DND-41 (cell line): ENCODE measurements at regions not wholly inside any gene's neighbourhood (a gene's known extent, or its start where the extent isn't known, plus 50 kb on each side); places are given as distances from the start of the nearest gene placed in this dataset.

Experiments
- CTCF ChIP-seq: IDR thresholded peaks from 2 replicates; pipeline ENCODE4 v1.5.1; 2012; ENCODE audit warnings: borderline replicate concordance, low read length, moderate library complexity, mild to moderate bottlenecking; ENCODE audit not compliant: poor library complexity, severe bottlenecking; ENCODE audit errors: extremely low read depth
- EZH2 ChIP-seq: IDR thresholded peaks from 3 replicates; pipeline ENCODE4 v1.6.1; 2012; ENCODE audit warnings: borderline replicate concordance, low read depth, mild to moderate bottlenecking, moderate library complexity, low read length, inconsistent platforms; ENCODE audit not compliant: severe bottlenecking

DNA sequence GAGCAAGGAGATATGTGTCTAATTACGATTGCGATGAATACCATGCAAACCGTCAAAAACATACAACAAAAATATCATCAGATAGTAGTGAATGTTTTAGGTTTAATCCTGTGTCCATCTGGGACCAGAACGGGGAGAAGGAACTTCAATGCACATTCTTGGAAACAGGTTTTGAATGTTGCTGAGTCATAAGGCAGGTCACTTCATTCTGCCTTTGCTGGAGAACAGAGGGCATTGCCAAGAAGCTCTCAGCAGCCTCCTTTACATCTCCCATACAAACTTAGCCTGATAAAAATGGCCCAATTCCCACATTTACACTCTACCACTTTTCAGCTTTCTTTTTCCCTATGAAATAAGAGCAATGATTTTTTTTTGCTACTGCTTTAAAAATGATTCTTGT lies 78.0 kb upstream of the KCNJ6 start:
- TF ChIP-seq CTCF (no peak), EZH2 (no peak)
